Activated CD8-positive, alpha-beta T cell treated with anti-CD3 and anti-CD28 coated beads for 36 hours (primary cell): ENCODE measurements at regions not wholly inside any gene's neighbourhood (a gene's known extent, or its start where the extent isn't known, plus 50 kb on each side); places are given as distances from the start of the nearest gene placed in this dataset.

Source experiments
- ATAC-seq: fragments of 200-7000 bp; cut with Tn5 transposase; one replicate; pipeline ENCODE4 v1.10.0; 2021; ENCODE audit warnings: mild to moderate bottlenecking, moderate library complexity
- CTCF ChIA-PET: fragments of 350-600 bp; sonication (Branson Sonifier 250); formaldehyde crosslinking; loops from one replicate; lab custom pipeline; 2021; ENCODE audit warnings: antibody characterized with exemption; lab: Charles Lee
- POLR2A ChIA-PET: fragments of 350-600 bp; sonication (Branson Sonifier 250); formaldehyde crosslinking; loops from one replicate; lab custom pipeline; 2021; ENCODE audit warnings: antibody characterized with exemption; lab: Charles Lee
- DNase-seq: peaks from one replicate; pipeline ENCODE4 v3.0.0-alpha.2; 2020
- H3K27ac Mint-ChIP-seq: one replicate; pipeline ENCODE4 v1.8.0; 2021; ENCODE audit warnings: mild to moderate bottlenecking, mixed read lengths
- H3K27me3 Mint-ChIP-seq: one replicate; pipeline ENCODE4 v1.8.0; 2021; ENCODE audit warnings: mixed read lengths
- H3K36me3 Mint-ChIP-seq: one replicate; pipeline ENCODE4 v1.8.0; 2021; ENCODE audit warnings: low read depth, mixed read lengths
- H3K4me1 Mint-ChIP-seq: one replicate; pipeline ENCODE4 v1.8.0; 2021; ENCODE audit warnings: low read depth, mixed read lengths
- H3K4me3 Mint-ChIP-seq: one replicate; pipeline ENCODE4 v1.8.0; 2021; ENCODE audit warnings: mild to moderate bottlenecking, moderate library complexity, mixed read lengths
- H3K9me3 Mint-ChIP-seq: one replicate; pipeline ENCODE4 v1.8.0; 2021; ENCODE audit warnings: mixed read lengths
- intact Hi-C: fragments of 100-400 bp; cut with micrococcal nuclease; formaldehyde crosslinking; loops from one replicate; pipeline ENCODE4 v1.10.0; 2022
- TF ChIP-seq, protein P1 (sequence below): fragments of 200-600 bp; IDR thresholded peaks from one replicate; pipeline ENCODE4 v1.8.0; 2022; ENCODE audit warnings: antibody characterized with exemption, mild to moderate bottlenecking

DNA sequence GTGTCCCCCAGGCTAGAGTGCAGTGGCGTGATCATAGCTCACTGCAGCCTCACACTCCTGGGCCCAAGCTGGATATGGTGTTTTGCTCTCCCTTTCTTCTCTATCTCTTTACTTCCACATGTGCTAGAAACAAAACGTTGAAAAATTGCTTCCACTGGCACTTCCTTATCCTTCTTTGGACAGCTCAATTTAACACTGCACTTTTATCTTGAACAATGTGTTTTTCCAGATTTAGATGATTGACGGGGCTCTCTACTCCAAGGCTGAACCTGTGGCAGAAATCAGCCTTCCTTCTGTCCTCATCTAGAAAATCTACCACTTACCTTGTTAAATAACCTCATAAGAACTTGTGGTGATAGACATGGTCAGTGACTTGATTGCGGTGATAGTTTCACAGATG is 165.1 kb downstream of the DAD1 start:
- Mint-ChIP-seq H3K36me3 (no peaks in the 10 kb centered on the region), H3K27ac (no peak overlapping the region), H3K27me3 (no peaks in the 10 kb centered on the region), H3K4me1 (no peaks in the 10 kb centered on the region), H3K9me3 (no peaks in the 10 kb centered on the region), H3K4me3 (no peak overlapping the region)
- POLR2A ChIA-PET = no interaction called here
- intact Hi-C loops = no loop called here
- CTCF ChIA-PET = no interaction called here
- no peak for ATAC-seq
- TF ChIP-seq, protein P1, sequence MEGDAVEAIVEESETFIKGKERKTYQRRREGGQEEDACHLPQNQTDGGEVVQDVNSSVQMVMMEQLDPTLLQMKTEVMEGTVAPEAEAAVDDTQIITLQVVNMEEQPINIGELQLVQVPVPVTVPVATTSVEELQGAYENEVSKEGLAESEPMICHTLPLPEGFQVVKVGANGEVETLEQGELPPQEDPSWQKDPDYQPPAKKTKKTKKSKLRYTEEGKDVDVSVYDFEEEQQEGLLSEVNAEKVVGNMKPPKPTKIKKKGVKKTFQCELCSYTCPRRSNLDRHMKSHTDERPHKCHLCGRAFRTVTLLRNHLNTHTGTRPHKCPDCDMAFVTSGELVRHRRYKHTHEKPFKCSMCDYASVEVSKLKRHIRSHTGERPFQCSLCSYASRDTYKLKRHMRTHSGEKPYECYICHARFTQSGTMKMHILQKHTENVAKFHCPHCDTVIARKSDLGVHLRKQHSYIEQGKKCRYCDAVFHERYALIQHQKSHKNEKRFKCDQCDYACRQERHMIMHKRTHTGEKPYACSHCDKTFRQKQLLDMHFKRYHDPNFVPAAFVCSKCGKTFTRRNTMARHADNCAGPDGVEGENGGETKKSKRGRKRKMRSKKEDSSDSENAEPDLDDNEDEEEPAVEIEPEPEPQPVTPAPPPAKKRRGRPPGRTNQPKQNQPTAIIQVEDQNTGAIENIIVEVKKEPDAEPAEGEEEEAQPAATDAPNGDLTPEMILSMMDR = no peak
- DNase-seq = no peak

DNA sequence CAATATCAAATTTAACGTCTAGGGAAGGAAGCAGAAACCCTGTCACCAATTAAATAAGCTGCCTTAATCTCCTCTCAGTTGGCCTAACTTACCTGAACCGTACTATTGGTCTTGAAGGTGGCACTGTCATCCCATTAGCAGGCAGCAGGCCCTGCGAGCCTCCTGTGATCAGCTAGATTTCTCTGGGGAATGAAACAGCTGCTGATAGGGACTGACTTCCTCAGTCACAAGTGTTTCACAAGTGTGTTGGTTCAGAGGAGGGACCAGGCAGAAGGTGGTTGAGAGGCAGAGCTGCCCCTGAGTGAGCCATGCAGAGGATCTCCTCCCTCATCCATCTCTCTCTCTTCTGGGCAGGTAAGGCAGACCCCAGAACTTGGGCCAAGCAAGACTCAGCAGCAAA is 166.8 kb downstream of the DAD1 start:
- ChIA-PET CTCF (no interaction called here), POLR2A (no interaction called here)
- Mint-ChIP-seq H3K27ac (no peak overlapping the region), H3K4me3 (no peak overlapping the region), H3K27me3 (no peaks in the 10 kb centered on the region), H3K4me1 (no peaks in the 10 kb centered on the region), H3K9me3 (no peaks in the 10 kb centered on the region), H3K36me3 (no peaks in the 10 kb centered on the region)
- ATAC-seq (no peak), DNase-seq (no peak)
- TF ChIP-seq, protein P1 = no peak
- intact Hi-C loops = no loop called here

DNA sequence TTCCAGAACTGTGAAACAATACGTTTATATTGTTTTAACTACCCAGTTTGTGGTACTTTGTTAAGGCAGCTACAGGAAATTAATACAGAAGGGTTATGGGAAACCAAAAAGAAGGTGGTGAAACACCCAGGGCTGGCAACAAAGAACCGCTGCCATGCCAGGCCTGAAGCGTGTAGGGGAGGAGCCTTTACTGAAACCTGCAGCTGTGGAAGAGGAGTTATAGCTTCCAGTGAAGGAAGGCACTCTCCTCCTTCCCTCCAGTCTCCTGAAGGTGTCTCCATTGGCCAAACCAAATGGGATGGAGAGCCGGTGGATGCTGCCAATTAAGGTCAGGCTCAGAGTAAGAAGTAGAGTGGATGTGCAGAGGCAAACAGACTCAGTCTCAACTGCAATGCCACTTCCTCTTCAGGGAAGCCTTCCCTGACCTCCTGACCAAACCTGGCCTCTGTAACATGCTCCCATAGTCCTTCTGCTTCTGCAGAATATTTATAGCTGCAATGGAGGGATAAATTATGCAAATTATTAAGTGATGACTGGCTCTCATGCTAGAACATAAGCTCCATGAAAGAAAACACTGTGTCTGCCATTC is 168.3 kb downstream of the DAD1 start:
- ChIA-PET POLR2A (no interaction called here), CTCF (no interaction called here)
- Mint-ChIP-seq H3K27ac (no peak overlapping the region), H3K4me1 (no peaks in the 10 kb centered on the region), H3K36me3 (no peaks in the 10 kb centered on the region), H3K4me3 (no peak overlapping the region), H3K27me3 (no peaks in the 10 kb centered on the region), H3K9me3 (no peaks in the 10 kb centered on the region)
- TF ChIP-seq, protein P1 = no peak
- DNase-seq (no peak), ATAC-seq (no peak)
- intact Hi-C loops = no loop called here

DNA sequence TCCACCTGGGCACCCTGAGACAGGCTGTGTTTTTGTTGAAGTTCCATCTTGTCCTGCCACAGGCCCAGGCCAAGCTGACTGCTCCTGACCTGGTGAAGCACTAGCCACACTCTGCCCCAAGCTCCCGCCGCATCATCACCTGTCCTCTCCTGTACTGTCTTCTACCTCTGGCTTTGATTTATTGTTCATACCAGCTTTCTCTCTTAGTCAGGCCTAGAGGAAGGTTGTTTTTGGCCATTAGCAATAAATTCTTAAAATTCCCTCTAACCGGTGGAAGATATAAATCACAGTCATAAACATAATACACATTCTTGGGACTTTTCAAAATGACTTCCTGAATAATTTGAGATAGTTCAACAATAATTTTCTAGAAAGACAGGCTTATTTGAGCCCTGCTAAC is 169.4 kb downstream of the DAD1 start:
- ChIA-PET POLR2A (no interaction called here), CTCF (no interaction called here)

DNA sequence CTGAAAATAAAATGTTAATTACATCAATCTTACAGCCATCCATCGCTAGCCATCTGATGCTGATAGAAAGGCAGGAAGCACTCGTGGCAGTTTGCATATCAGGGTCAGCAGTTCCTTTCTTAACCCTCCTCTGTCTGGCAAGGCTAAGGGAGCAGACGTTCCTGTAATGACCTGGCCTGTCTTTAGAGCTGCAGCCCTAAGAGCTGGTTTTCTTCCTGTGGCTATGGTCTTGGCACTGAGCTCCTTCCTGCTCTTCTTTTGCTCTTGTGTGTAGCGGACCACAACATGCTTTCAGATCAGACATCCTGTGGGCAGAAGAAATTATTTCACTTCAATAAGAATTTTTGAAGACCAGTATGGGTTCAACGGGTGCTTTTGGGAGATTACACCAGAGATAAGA is 170.4 kb downstream of the DAD1 start:
- Mint-ChIP-seq H3K4me3 (no peak overlapping the region), H3K27me3 (no peaks in the 10 kb centered on the region), H3K27ac (no peak overlapping the region), H3K36me3 (no peaks in the 10 kb centered on the region), H3K4me1 (no peaks in the 10 kb centered on the region), H3K9me3 (no peaks in the 10 kb centered on the region)
- no peak for DNase-seq
- intact Hi-C loops = no loop called here
- CTCF ChIA-PET = no interaction called here
- no peak for ATAC-seq
- POLR2A ChIA-PET = no interaction called here
- TF ChIP-seq, protein P1 = no peak

More for the DNA sequence above, 169.4 kb downstream of the DAD1 start:
- Mint-ChIP-seq H3K27ac (no peak overlapping the region), H3K4me3 (no peak overlapping the region), H3K36me3 (no peaks in the 10 kb centered on the region), H3K27me3 (no peaks in the 10 kb centered on the region), H3K9me3 (no peaks in the 10 kb centered on the region), H3K4me1 (no peaks in the 10 kb centered on the region)
- ATAC-seq (no peak), DNase-seq (no peak)
- intact Hi-C loops = no loop called here
- TF ChIP-seq, protein P1 = no peak
